NB4 (cell line): ENCODE measurements at regions not wholly inside any gene's neighbourhood (a gene's known extent, or its start where the extent isn't known, plus 50 kb on each side); places are given as distances from the start of the nearest gene placed in this dataset.

Experiments
- CTCF ChIP-seq: IDR thresholded peaks from one replicate; pipeline ENCODE4 v1.5.1; 2012; ENCODE audit warnings: low read depth, low read length
- MAX ChIP-seq: IDR thresholded peaks from 2 replicates; pipeline ENCODE4 v1.6.1; 2011; ENCODE audit warnings: low read depth, low read length
- MYC ChIP-seq: IDR thresholded peaks from 2 replicates; pipeline ENCODE4 v1.6.1; 2011; ENCODE audit warnings: low read depth, low read length
- POLR2A ChIP-seq: IDR thresholded peaks from 2 replicates; pipeline ENCODE4 v1.6.1; 2011; ENCODE audit warnings: mild to moderate bottlenecking; ENCODE audit not compliant: insufficient read length; ENCODE audit errors: extremely low read depth

GRCh38 chr19:33902802-33903488 is 106.3 kb downstream of the KCTD15 start:
- TF ChIP-seq POLR2A: no peak
- no peak for TF ChIP-seq CTCF
- TF ChIP-seq MYC: no peak
- TF ChIP-seq MAX: no peak
